GM12865 (cell line): ENCODE measurements at regions not wholly inside any gene's neighbourhood (a gene's known extent, or its start where the extent isn't known, plus 50 kb on each side); places are given as distances from the start of the nearest gene placed in this dataset.
"Not testable (repeated sequence)": the region's sequence is repeated elsewhere in the genome, so short reads cannot be mapped to it uniquely, and the experiment has no call there.

Source experiments
- DNase-seq: peaks from one replicate; pipeline ENCODE4 v3.0.0; 2010; ENCODE audit warnings: low read depth
- H3K4me3 ChIP-seq: 2 replicates; pipeline ENCODE4 v1.5.1; 2011; ENCODE audit warnings: mild to moderate bottlenecking, low read depth, low read length, control low read depth
- TF ChIP-seq, protein P1 (sequence below): IDR thresholded peaks from 2 replicates; pipeline ENCODE4 v1.5.1; 2011; ENCODE audit warnings: low read length, control low read depth, low read depth, inconsistent platforms; ENCODE audit not compliant: insufficient read depth; ENCODE audit errors: missing control alignments

DNA sequence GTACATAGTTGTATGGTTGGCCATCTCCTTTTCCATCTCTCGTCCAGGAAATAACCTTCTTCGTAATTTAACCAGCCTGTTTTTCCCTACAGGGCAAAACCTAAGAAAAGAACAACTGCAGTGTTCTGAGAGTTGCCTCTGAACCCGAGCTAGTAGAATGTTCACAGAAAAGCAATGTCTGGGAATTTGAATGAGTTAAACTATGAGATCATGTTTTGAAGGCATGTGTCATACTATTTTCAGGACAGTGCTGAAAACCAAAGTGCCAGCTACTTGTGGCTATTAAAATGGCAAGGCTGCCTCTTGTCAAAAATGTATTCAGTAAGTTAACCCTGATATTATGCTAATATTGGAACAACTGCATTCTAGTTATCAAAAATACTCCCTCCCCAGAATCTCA, 482.9 kb upstream of the SPRED2 start:
- TF ChIP-seq, protein P1, sequence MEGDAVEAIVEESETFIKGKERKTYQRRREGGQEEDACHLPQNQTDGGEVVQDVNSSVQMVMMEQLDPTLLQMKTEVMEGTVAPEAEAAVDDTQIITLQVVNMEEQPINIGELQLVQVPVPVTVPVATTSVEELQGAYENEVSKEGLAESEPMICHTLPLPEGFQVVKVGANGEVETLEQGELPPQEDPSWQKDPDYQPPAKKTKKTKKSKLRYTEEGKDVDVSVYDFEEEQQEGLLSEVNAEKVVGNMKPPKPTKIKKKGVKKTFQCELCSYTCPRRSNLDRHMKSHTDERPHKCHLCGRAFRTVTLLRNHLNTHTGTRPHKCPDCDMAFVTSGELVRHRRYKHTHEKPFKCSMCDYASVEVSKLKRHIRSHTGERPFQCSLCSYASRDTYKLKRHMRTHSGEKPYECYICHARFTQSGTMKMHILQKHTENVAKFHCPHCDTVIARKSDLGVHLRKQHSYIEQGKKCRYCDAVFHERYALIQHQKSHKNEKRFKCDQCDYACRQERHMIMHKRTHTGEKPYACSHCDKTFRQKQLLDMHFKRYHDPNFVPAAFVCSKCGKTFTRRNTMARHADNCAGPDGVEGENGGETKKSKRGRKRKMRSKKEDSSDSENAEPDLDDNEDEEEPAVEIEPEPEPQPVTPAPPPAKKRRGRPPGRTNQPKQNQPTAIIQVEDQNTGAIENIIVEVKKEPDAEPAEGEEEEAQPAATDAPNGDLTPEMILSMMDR = no peak
- no peak overlapping the region for H3K4me3 ChIP-seq
- no peak for DNase-seq

DNA sequence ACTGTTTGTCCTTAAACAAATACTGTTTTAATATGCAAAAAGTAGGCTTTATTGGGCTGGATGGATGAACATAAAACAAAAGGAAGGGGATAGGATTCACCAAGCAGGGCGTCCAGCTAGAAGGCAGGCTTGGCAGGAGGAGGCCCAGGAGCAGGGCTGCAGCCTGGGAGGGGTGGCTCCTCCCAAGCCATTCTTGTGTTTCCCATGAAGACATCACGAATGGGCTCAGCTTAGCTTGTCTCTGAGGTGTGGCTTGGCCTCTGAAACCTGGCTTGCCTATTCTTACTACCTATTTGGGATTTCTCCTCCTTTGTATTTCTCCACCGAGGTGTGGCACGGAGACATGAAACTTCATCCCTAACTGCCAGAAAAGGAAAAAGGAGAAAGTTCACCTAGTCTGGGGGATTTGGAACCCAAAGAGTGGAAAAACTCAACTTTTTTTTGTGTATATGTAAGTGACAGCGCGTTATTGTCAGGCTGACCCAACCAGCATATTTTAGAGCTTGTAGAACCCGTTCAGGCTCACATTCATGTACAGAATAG, 481.9 kb upstream of the SPRED2 start:
- no peak for DNase-seq
- H3K4me3 ChIP-seq = no peak overlapping the region
- TF ChIP-seq, protein P1 = no peak

DNA sequence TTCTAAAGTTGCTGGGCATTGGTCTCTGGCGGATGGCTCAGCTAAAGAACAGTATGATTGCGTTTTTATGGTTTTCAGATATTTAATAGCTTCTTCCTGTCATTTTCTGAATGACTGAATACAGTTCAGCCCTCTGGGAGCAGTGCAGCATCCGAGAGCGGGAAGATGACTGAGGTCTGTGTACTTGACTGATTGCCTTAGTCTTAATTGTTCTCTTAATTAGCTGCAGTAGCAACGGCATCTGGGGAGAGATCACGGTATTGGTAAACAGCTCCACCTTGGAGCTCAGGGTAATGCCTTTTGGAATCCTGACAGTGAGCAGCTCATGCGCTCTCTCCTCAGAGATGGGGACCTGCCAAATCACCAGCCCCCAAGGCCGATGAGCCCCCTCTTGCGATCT, 481.4 kb upstream of the SPRED2 start:
- TF ChIP-seq, protein P1 = no peak
- DNase-seq = no peak
- H3K4me3 ChIP-seq = no peak overlapping the region

DNA sequence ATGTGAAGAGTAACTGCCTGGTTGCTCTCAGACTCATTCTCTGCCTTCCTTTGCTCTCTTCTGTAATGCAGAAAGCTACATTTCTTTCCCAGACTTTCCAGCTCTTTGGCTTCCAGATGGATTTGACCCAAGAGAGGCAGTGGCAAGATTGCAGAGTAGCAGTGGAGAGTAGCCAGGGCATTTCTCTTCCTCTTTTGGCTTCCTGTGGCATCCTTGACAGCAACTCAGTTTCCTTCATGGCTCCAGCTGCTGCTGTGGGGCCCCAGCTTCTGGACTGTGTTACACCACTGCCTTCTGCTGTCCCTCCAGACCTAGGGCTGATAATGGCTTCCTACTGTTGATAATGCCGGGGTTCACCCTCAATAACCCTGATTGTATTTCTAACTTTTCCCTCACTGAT, 469.4 kb upstream of the SPRED2 start:
- no peak for DNase-seq
- TF ChIP-seq, protein P1 = no peak
- no peak overlapping the region for H3K4me3 ChIP-seq

DNA sequence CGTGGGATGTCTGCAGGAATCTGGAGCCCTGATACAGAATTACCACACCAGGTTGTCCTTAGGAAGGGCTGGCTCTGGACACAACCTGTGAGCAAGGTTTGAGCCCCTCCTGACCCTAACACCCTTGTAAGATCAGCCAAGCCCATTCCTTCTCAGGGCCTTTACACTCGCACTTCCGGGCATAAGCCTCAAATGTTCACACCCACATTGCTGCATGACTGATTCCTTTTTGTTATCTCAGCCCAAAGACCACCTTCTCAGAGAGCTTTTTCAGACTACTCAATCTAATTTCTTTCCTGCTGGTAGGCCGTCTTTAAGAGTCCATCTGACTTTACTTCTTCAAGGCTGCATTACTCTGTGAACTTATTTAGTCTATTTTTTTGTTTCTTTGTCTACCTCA, 464.0 kb upstream of the SPRED2 start:
- no peak overlapping the region for H3K4me3 ChIP-seq
- TF ChIP-seq, protein P1 = no peak
- no peak for DNase-seq

DNA sequence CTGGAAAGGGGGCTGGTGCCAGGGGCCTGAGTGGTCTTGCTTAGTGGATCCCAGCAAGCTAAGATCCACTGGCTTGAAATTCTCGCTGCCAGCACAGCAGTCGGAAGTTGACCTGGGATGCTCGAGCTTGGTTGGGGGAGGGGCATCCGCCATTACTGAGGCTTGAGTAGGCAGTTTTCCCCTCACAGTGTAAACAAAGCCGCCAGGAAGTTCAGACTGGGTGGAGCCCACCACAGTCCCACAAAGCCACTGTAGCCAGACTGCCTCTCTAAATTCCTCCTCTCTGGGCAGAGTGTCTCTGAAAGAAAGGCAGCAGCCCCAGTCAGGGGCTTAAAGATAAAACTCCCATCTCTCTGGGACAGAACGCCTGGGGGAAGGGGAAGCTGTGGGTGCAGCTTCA, 457.7 kb upstream of the SPRED2 start:
- not testable (repeated sequence) for H3K4me3 ChIP-seq, DNase-seq

DNA sequence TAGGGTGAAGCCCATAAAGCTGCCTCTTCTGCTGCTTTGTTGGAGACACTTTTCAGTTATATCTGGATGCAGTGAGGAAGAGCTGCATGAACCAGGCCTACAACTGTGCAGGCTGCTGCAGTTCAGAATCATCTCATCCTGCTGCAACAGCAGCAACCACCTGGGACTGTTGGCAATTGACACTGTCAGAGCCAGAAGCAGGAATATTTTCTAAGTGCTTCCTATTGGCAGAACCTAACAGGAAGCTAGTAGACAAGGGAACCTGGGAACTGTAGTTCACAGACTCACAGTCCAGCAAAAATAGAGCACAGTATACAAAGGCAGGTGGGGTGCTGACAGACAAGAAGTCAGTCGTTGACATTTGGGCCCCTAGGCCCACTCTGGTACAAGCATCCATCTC, 452.9 kb upstream of the SPRED2 start:
- TF ChIP-seq, protein P1 = no peak
- DNase-seq = no peak
- no peak overlapping the region for H3K4me3 ChIP-seq
